ENCODE measurements at regions not wholly inside any gene's neighbourhood (a gene's known extent, or its start where the extent isn't known, plus 50 kb on each side); places are given as distances from the start of the nearest gene placed in this dataset.
A peak's percentile ranks its signal among the peaks of the same experiment; 100 is the strongest.
"Not testable (repeated sequence)": the region's sequence is repeated elsewhere in the genome, so short reads cannot be mapped to it uniquely, and the experiment has no call there.

DNA sequence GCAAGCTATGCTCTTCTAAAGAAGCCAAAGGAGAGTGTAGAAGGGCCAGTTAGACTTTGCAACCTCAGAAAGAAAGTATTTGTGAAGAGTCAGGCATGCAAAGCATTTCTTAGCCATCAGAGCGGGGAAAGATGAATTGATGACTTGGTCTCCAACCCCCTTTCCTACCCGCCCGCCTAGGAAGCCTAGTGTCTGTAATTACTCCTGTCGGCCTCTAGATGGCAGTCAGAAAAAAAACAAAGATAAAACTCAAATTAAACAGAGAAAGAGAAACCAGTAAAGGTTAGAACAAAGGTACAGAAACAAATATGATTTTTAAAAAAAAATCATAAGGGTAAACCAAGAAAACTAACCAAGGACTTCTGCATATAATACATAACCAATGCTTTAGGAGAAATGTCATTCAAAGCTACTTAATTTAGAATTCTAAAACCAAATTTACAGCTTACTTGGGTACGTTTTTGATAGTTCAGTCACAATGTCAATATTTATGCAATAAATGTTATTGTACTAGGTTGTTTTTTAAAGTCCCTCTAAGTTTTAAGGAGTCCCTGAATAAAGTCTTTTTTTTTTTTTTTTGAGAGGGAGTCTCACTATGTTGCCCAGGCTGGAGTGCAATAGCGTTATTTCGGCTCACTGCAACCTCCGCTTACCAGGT, 97.6 kb downstream of the LYZL1 start:
- Histone ChIP-seq H3K27me3 (ENCODE audit: low read depth) (no peaks in the 10 kb centered on the region), H3K27ac (no peak overlapping the region), H3K36me3 (no peaks in the 10 kb centered on the region), H3K4me1 (no peaks in the 10 kb centered on the region), H3K4me3 (no peak overlapping the region), H3K9me3 (no peaks in the 10 kb centered on the region)
- TF ChIP-seq CTCF (IDR thresholded peaks at IDR 0.05): peak; percentile 79
- intact Hi-C loops (cut with DNase I): no loop called here
- ATAC-seq: peak; percentile 54 to 60
- no peak for DNase-seq

- H3K4me1 ChIP-seq: no peaks in the 10 kb centered on the region
- no peaks in the 10 kb centered on the region for H3K9me3 ChIP-seq
- intact Hi-C loops (cut with DNase I): no loop called here
- DNase-seq (no peak), ATAC-seq (no peak)
- H3K36me3 ChIP-seq: no peaks in the 10 kb centered on the region
- TF ChIP-seq CTCF (IDR thresholded peaks at IDR 0.05): no peak
- H3K27ac ChIP-seq: no peak overlapping the region
- no peak overlapping the region for H3K4me3 ChIP-seq
- no peaks in the 10 kb centered on the region for H3K27me3 ChIP-seq (ENCODE audit: low read depth)
These were observed 98.4 kb downstream of the LYZL1 start for GRCh38 chr10:29387269-29387668.

DNA sequence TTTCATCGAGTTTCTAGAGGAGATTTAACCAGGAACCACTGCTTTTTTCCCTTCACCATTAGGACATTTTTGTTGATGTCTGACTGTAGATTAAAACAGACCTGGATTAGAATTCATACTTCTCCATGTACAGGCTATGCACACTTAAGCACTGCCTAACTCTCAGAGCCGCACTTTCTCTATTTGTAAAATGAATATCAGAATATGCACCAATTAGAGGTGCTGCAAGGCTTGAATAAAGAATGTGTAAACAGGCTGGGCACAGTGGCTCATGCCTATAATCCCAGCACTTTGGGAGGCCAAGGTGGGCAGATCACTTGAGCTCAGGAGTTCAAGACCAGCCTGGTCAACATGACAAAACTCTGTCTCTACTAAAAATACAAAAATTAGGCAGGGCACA, 99.2 kb downstream of the LYZL1 start:
- H3K36me3 ChIP-seq; DNase-seq; H3K27me3 ChIP-seq (ENCODE audit: low read depth); intact Hi-C loops (cut with DNase I); H3K27ac ChIP-seq; H3K4me1 ChIP-seq; H3K4me3 ChIP-seq; H3K9me3 ChIP-seq; ATAC-seq: not testable (repeated sequence)

GRCh38 chr10:29389493-29389892, 100.6 kb downstream of the LYZL1 start:
- Histone ChIP-seq H3K4me1 (no peaks in the 10 kb centered on the region), H3K27ac (no peak overlapping the region), H3K36me3 (no peaks in the 10 kb centered on the region), H3K4me3 (no peak overlapping the region), H3K27me3 (ENCODE audit: low read depth) (no peaks in the 10 kb centered on the region), H3K9me3 (no peaks in the 10 kb centered on the region)
- intact Hi-C loops (cut with DNase I): no loop called here
- ATAC-seq (no peak), DNase-seq (no peak)
- no peak for TF ChIP-seq CTCF (IDR thresholded peaks at IDR 0.05)

- Histone ChIP-seq H3K9me3 (no peaks in the 10 kb centered on the region), H3K4me3 (no peak overlapping the region), H3K27me3 (ENCODE audit: low read depth) (no peaks in the 10 kb centered on the region), H3K27ac (no peak overlapping the region), H3K36me3 (no peaks in the 10 kb centered on the region), H3K4me1 (no peaks in the 10 kb centered on the region)
- TF ChIP-seq CTCF (IDR thresholded peaks at IDR 0.05): no peak
- DNase-seq: no peak
- no peak for ATAC-seq
- intact Hi-C loops (cut with DNase I): no loop called here
These were observed 101.1 kb downstream of the LYZL1 start for GRCh38 chr10:29389935-29390334.

DNA sequence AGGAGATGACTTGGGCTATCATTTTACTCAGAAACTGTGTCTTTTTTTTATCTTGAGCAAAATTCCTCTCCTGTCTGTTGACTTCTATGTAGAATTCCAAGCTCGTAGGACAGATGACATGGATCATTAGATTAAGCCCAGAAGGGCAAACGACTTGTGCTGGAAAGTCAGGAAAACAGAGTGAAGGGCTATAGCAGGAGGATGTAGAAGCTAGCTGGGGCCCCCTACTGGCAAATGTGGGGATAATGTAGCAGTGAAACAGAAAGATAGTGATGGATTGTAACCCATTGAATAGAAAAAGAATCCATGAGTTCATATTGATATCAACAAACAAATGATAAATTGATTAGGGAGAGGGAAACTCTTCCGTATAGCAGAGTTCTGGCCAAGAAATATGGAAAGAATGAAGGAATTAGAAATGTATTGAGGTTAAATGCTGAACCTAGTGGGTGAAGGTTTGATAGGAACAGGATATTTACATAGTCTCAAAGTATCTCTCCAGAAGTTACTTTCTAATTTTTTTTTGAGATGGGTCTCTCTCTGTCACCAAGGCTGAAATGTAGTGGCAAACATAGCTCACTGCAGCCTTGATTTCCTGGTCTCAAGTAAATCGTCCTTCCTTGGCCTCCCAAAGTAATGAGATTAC, 103.6 kb downstream of the LYZL1 start:
- H3K27ac ChIP-seq: no peak overlapping the region
- no peak for DNase-seq
- intact Hi-C loops (cut with DNase I): no loop called here

More for the DNA sequence above, 103.6 kb downstream of the LYZL1 start:
- ATAC-seq: peak in 1 of 2 donors; percentile 68
- H3K4me1 ChIP-seq: no peaks in the 10 kb centered on the region
- no peaks in the 10 kb centered on the region for H3K9me3 ChIP-seq
- H3K4me3 ChIP-seq: no peak overlapping the region
- no peaks in the 10 kb centered on the region for H3K27me3 ChIP-seq (ENCODE audit: low read depth)
- TF ChIP-seq CTCF (IDR thresholded peaks at IDR 0.05): peak; percentile 77
- H3K36me3 ChIP-seq: no peaks in the 10 kb centered on the region

Measured in lower lobe of right lung (tissue), 2 donors.